IMR-90 (cell line): ENCODE measurements at regions not wholly inside any gene's neighbourhood (a gene's known extent, or its start where the extent isn't known, plus 50 kb on each side); places are given as distances from the start of the nearest gene placed in this dataset.
A peak's percentile ranks its signal among the peaks of the same experiment; 100 is the strongest.

Experiments
- ATAC-seq: fragments of 200-7000 bp; cut with Tn5 transposase; 2 replicates; pipeline ENCODE4 v1.9.1; 2020; ENCODE audit warnings: low read depth, mild to moderate bottlenecking, moderate library complexity
- BruUV-seq: library from RNA; stranded (reverse); fragments of 400-500 nt; replicated peaks from 2 replicates; lab custom pipeline; 2021; lab: Mats Ljungman, UMichigan
- CTCF ChIA-PET: fragments of 300-600 bp; formaldehyde crosslinking; extraction: SDS; loops from one replicate; lab custom pipeline; 2021; ENCODE audit warnings: antibody characterized with exemption; lab: Yijun Ruan, JAX
- POLR2A ChIA-PET: fragments of 300-600 bp; sonication (Branson Sonifier 250); formaldehyde crosslinking; loops from one replicate; lab custom pipeline; 2022; ENCODE audit warnings: antibody characterized with exemption; ENCODE audit not compliant: unreplicated experiment; lab: Charles Lee
- DNase-seq: peaks from one replicate; pipeline ENCODE4 v3.0.0; 2013
- H2AFZ ChIP-seq: replicated peaks from 2 replicates; pipeline ENCODE3; 2013; ENCODE audit warnings: low read length, mild to moderate bottlenecking; ENCODE audit not compliant: poor library complexity
- H2AK5ac ChIP-seq: 2 replicates; pipeline ENCODE4 v1.6.1; 2013; ENCODE audit warnings: low read depth, low read length, inconsistent platforms
- H2AK9ac ChIP-seq: replicated peaks from 2 replicates; pipeline ENCODE3; 2013; ENCODE audit warnings: mild to moderate bottlenecking, low read depth, low read length, moderate library complexity; ENCODE audit not compliant: poor library complexity
- H2BK120ac ChIP-seq: 2 replicates; pipeline ENCODE4 v1.6.1; 2013; ENCODE audit warnings: low read depth, low read length, inconsistent platforms
- H2BK15ac ChIP-seq: 3 replicates; pipeline ENCODE4 v1.6.1; 2013; ENCODE audit warnings: low read depth, low read length, inconsistent platforms
- H2BK20ac ChIP-seq: 2 replicates; pipeline ENCODE4 v1.6.1; 2013; ENCODE audit warnings: low read depth, mild to moderate bottlenecking, inconsistent platforms, low read length, moderate library complexity
- H2BK5ac ChIP-seq: 2 replicates; pipeline ENCODE4 v1.6.1; 2013; ENCODE audit warnings: mild to moderate bottlenecking, low read depth, low read length, inconsistent platforms; ENCODE audit not compliant: poor library complexity, severe bottlenecking
- H3K14ac ChIP-seq: replicated peaks from 2 replicates; pipeline ENCODE4 v1.6.1; 2013; ENCODE audit warnings: low read depth, low read length, inconsistent platforms
- H3K18ac ChIP-seq: 2 replicates; pipeline ENCODE4 v1.6.1; 2013; ENCODE audit warnings: low read depth, low read length, control low read depth
- H3K23ac ChIP-seq: 2 replicates; pipeline ENCODE4 v1.6.1; 2013; ENCODE audit warnings: low read depth, low read length, inconsistent platforms
- H3K27ac ChIP-seq: 2 replicates; pipeline ENCODE4 v1.5.1; 2013; ENCODE audit warnings: mild to moderate bottlenecking, control low read depth, low read length; ENCODE audit not compliant: insufficient read depth
- H3K27me3 ChIP-seq: 2 replicates; pipeline ENCODE4 v1.6.1; 2013; ENCODE audit warnings: low read length; ENCODE audit not compliant: control insufficient read depth, insufficient read depth
- H3K36me3 ChIP-seq: 2 replicates; pipeline ENCODE4 v1.6.1; 2013; ENCODE audit warnings: low read length, mixed read lengths; ENCODE audit not compliant: control insufficient read depth, insufficient read depth
- H3K4ac ChIP-seq: 2 replicates; pipeline ENCODE4 v1.6.1; 2013; ENCODE audit warnings: low read depth, low read length, inconsistent platforms
- H3K4me1 ChIP-seq: 2 replicates; pipeline ENCODE4 v1.6.1; 2013; ENCODE audit warnings: low read length, mixed read lengths; ENCODE audit not compliant: control insufficient read depth, insufficient read depth
- H3K4me2 ChIP-seq: 2 replicates; pipeline ENCODE4 v1.6.1; 2013; ENCODE audit warnings: low read depth, mild to moderate bottlenecking, control low read depth, low read length, moderate library complexity
- H3K4me3 ChIP-seq: 2 replicates; pipeline ENCODE4 v1.5.1; 2013; ENCODE audit warnings: low read depth, mild to moderate bottlenecking, control low read depth, low read length, moderate library complexity; ENCODE audit not compliant: insufficient read depth
- H3K56ac ChIP-seq: 2 replicates; pipeline ENCODE4 v1.6.1; 2013; ENCODE audit warnings: low read length, inconsistent platforms; ENCODE audit not compliant: insufficient read depth; ENCODE audit errors: extremely low read depth
- H3K79me1 ChIP-seq, 2 experiments: 2 replicates each; pipeline ENCODE4 v1.6.1; 2013; ENCODE audit warnings: low read length in 2 of 2, inconsistent platforms in 1 of 2, low read depth in 1 of 2
- H3K9ac ChIP-seq: 2 replicates; pipeline ENCODE4 v1.6.1; 2013; ENCODE audit warnings: low read depth, low read length, control low read depth
- H3K9me1 ChIP-seq: 2 replicates; pipeline ENCODE4 v1.6.1; 2013; ENCODE audit warnings: low read length, inconsistent platforms; ENCODE audit not compliant: insufficient read depth
- H3K9me3 ChIP-seq: 2 replicates; pipeline ENCODE4 v1.6.1; 2013; ENCODE audit warnings: low read length; ENCODE audit not compliant: control insufficient read depth, insufficient read depth
- H4K20me1 ChIP-seq: 2 replicates; pipeline ENCODE4 v1.6.1; 2013; ENCODE audit warnings: low read length, inconsistent platforms; ENCODE audit not compliant: insufficient read depth
- H4K5ac ChIP-seq: 2 replicates; pipeline ENCODE4 v1.6.1; 2013; ENCODE audit warnings: mild to moderate bottlenecking, low read depth, low read length, control low read depth
- H4K8ac ChIP-seq, 2 experiments: 2 replicates each; pipeline ENCODE4 v1.6.1; 2013; ENCODE audit warnings: low read depth in 2 of 2, low read length in 2 of 2, control low read depth in 1 of 2, inconsistent platforms in 1 of 2
- H4K91ac ChIP-seq: 2 replicates; pipeline ENCODE4 v1.6.1; 2013; ENCODE audit warnings: low read depth, low read length, inconsistent platforms; ENCODE audit not compliant: insufficient read depth
- NFE2L2 ChIP-seq: fragments of 150-350 bp; IDR thresholded peaks from 2 replicates; pipeline ENCODE4 v1.6.1; 2016; ENCODE audit warnings: low read depth, mild to moderate bottlenecking, low read length
- RCOR1 ChIP-seq: IDR thresholded peaks from 2 replicates; pipeline ENCODE4 v1.6.1; 2012; ENCODE audit warnings: mild to moderate bottlenecking, low read length, improper control_type of control experiment; ENCODE audit not compliant: insufficient replicate concordance
- WGBS, 2 experiments: methylation state at CpG; one replicate each; pipeline versions ENCODE4 v1.1.5 to v1.1.7; 2013; ENCODE audit warnings: missing lambda C conversion rate in 2 of 2; ENCODE audit not compliant: insufficient read length in 1 of 2; ENCODE audit errors: extremely low coverage in 2 of 2; 5-methylcytosine and 5-hydroxymethylcytosine counted together
- dilution Hi-C: fragments of 300-500 bp; cut with HindIII; formaldehyde crosslinking; loops from one replicate; pipeline ENCODE4 v1.14.3; 2018; ENCODE audit warnings: low sequenced_read_pairs; ENCODE audit not compliant: unreplicated experiment
- in situ Hi-C: fragments of 300-500 bp; cut with MboI; formaldehyde crosslinking; loops from 3 replicates; pipeline ENCODE4 v1.14.3; 2019; ENCODE audit warnings: low sequenced_read_pairs, inconsistent platforms, mixed read lengths
- intact Hi-C: fragments of 100-400 bp; cut with micrococcal nuclease; formaldehyde crosslinking; loops from 2 replicates; pipeline ENCODE4 v1.10.0; 2022
- TF ChIP-seq, protein P1 (sequence below): fragments of 150-350 bp; IDR thresholded peaks from 2 replicates; pipeline ENCODE4 v1.6.1; 2016; ENCODE audit warnings: low read depth, mild to moderate bottlenecking, low read length, moderate library complexity, borderline replicate concordance

DNA sequence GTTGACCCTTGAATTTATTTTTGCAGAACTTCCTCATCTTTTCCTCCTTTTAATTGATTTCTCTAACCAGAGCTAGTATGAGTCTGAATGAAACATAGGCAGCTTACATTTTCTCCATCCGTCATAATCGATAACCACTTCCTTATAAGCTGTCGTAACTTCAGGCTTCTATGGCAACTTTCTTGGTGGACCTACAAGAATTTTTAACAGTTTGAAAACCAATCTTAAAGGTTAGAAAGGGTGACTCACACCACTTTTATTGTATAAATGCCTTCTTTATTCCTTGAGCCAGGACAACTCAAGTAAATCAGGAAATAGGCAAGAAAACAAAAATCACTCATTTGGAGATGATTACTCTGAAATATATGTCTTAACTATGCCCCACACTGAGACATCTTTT lies 105.7 kb upstream of the KL start:
- TF ChIP-seq RCOR1 (no peak), NFE2L2 (no peak)
- TF ChIP-seq, protein P1, sequence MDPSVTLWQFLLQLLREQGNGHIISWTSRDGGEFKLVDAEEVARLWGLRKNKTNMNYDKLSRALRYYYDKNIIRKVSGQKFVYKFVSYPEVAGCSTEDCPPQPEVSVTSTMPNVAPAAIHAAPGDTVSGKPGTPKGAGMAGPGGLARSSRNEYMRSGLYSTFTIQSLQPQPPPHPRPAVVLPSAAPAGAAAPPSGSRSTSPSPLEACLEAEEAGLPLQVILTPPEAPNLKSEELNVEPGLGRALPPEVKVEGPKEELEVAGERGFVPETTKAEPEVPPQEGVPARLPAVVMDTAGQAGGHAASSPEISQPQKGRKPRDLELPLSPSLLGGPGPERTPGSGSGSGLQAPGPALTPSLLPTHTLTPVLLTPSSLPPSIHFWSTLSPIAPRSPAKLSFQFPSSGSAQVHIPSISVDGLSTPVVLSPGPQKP: no peak
- H2BK120ac ChIP-seq: no peak overlapping the region

More for the DNA sequence above, 105.7 kb upstream of the KL start:
- Histone ChIP-seq H2BK15ac (0 out of 3 replicates have a peak overlapping the region, but pooled peaks have one; percentile 74), H2BK5ac (no peak overlapping the region), H2AFZ (no peak overlapping the region), H3K4me1 (no peaks in the 10 kb centered on the region), H3K23ac (no peak overlapping the region), H3K27me3 (no peaks in the 10 kb centered on the region), H3K9ac (no peak overlapping the region), H3K36me3 (no peaks in the 10 kb centered on the region), H3K14ac (no peak overlapping the region), H4K5ac (no peak overlapping the region), H4K20me1 (no peaks in the 10 kb centered on the region), H3K4me3 (no peak overlapping the region), H3K9me1 (no peaks in the 10 kb centered on the region), H3K18ac (no peak overlapping the region), H3K56ac (no peak overlapping the region), H3K79me1 (no peaks in the 10 kb centered on the region), H3K4me2 (no peak overlapping the region), H2AK5ac (no peak overlapping the region), H3K9me3 (0 out of 2 replicates have a peak, but pooled peaks cover 3% of the 10 kb centered on the region), H4K8ac (0 out of 4 replicates have a peak overlapping the region, but pooled peaks of 1 of the 2 experiments have one; percentile 28), H4K91ac (no peak overlapping the region), H2BK20ac (no peak overlapping the region), H3K27ac (no peak overlapping the region), H2AK9ac (no peak overlapping the region), H3K4ac (no peak overlapping the region)
- ChIA-PET POLR2A (no interaction called here), CTCF (interaction anchor here (1.2 kb wide), 1 partner anchor 259 kb away, joined by 3 read pairs; no protein-coding TSS in a partner anchor)
- intact Hi-C loops: no loop called here
- BruUV-seq: no TSS peak
- ATAC-seq (no peak), DNase-seq (no peak)
- in situ Hi-C loops: no loop called here
- WGBS, 2 experiments: no CpG with 5 or more reads among the region's 3 CpGs
- dilution Hi-C loops: no loop called here
